ENCODE measurements at regions not wholly inside any gene's neighbourhood (a gene's known extent, or its start where the extent isn't known, plus 50 kb on each side); places are given as distances from the start of the nearest gene placed in this dataset.

DNA sequence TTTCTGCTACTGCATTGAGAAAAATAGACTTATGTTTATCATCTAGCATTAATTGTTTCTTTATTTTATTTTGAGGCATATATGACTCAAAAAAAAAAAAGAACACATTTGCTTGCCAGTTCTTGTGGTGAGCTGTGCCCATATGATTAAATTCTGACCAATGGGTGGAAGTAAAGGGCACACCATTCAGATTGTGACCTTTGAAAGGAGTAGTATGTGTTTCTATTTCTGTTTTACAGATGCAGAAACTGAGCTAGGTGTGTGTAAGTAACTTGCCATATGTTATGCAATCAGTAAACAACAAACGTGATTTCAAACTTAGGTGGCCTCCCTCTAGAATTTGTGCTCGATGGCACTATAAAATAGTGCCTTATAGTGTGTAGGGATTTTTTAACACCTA lies 368.1 kb upstream of the EDIL3 start:
- no peak for TF ChIP-seq POLR2A (IDR thresholded peaks at IDR 0.05)
- TF ChIP-seq, protein P1, sequence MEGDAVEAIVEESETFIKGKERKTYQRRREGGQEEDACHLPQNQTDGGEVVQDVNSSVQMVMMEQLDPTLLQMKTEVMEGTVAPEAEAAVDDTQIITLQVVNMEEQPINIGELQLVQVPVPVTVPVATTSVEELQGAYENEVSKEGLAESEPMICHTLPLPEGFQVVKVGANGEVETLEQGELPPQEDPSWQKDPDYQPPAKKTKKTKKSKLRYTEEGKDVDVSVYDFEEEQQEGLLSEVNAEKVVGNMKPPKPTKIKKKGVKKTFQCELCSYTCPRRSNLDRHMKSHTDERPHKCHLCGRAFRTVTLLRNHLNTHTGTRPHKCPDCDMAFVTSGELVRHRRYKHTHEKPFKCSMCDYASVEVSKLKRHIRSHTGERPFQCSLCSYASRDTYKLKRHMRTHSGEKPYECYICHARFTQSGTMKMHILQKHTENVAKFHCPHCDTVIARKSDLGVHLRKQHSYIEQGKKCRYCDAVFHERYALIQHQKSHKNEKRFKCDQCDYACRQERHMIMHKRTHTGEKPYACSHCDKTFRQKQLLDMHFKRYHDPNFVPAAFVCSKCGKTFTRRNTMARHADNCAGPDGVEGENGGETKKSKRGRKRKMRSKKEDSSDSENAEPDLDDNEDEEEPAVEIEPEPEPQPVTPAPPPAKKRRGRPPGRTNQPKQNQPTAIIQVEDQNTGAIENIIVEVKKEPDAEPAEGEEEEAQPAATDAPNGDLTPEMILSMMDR (IDR thresholded peaks at IDR 0.05): no peak
- TF ChIP-seq POLR2AphosphoS5 (IDR thresholded peaks at IDR 0.05; ENCODE audit: insufficient read depth in 1 of 2, low read depth in 1 of 2): no peak
